ENCODE measurements at regions not wholly inside any gene's neighbourhood (a gene's known extent, or its start where the extent isn't known, plus 50 kb on each side); places are given as distances from the start of the nearest gene placed in this dataset.
A peak's percentile ranks its signal among the peaks of the same experiment; 100 is the strongest.

DNA sequence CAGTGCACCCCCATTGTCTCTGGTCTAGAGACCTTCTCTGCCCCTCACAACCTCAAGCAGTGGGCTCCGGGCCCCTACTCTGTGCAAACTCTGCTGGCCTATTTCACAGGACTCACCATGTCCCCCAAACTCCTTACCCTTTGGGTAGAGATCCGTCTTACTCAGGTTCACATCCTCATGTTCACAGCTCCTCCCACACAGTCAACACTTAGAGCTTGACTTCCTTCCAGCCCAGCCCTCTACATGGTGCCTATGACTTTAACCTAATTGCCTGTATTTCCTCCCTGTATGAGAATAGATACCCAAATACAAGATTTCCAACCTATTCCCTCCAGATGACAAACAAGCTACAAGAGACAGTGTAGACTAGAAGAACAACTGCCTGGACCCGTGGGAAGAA, 528.6 kb upstream of the JARID2 start:
- no peak for DNase-seq (ENCODE audit: low spot score)

GRCh38 chr6:14718861-14719260, 527.0 kb upstream of the JARID2 start:
- DNase-seq (ENCODE audit: low spot score) = no peak

DNA sequence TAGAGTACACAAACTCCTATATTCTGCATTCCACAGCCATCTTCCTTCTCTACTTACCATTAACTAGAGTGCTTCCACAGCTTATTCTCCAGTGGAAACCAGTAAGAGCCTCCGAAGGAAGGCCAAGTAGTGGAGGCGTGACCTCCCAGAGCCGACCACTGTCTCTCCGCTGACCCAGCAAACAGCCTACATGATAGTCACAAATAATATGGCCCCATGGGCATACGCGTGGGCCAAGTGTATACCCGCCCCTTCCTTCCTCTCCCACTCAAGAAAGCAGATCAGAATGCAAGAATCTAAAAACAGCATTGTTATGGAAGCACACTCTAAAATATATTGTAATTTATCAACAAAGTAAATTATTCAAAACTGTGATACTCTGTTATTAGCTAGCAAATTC, 526.6 kb upstream of the JARID2 start:
- no peak for DNase-seq (ENCODE audit: low spot score)

DNA sequence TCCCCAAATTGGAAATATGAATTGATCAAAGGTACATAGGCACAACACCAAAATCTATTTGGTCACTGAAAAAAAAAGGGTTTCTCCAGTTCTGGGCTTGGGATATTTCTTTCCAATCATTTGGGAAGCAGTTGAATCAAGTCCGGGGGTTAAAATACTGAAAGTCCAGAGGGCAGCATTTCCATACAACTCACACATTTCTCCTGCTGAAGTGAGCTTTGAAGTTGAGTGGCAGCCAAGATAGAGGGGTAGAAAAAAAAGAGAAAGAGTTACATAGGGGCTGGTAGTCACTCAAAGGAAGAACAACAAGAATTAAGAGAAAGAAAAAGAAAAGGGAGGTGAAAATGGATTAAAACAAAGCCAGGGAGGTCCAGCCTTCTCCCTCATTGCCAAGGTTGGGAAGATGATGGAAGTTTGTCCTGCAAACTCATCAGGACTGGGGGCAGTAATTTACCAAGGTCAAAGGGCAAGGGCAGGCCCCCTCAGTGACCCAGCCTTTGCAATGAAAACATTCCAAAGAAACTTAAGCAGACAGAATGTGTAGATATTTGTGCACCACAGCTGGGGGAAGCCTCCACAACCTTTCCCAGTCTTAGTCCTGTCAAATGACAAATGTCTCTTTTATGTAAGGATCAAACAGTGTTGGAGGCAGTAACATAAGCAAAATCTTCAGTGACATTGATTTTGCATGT, 525.3 kb upstream of the JARID2 start:
- no peak for DNase-seq (ENCODE audit: low spot score)

- peak; percentile 34 for DNase-seq (ENCODE audit: low spot score)
Measured at GRCh38 chr6:14721103-14721758, 524.6 kb upstream of the JARID2 start.

DNA sequence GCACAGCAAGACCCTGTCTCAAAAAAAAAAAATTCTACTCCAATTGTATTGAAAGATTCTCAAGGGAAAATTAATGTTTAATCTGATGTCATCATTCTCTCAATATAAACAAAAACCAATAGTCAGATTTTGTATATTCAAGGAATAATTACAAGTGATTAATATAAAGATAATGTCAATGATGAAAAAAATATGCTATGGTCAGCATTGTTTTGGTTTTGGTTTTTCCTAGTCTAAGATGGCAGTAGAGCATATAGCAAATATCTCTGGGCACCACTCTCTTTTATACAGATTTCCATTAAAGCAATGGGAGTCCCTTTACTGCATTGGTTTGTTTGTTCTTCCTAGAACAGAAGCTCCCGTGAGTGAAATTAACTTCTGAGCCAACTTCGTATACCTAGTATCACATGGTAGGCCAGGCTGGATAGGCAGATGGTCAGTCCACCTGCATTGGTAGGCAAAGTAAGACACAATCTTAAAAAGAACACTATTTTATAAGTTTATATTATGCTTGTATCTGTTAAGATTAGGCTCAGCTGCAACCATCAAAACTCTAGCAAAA, 523.8 kb upstream of the JARID2 start:
- no peak for DNase-seq (ENCODE audit: low spot score)

DNA sequence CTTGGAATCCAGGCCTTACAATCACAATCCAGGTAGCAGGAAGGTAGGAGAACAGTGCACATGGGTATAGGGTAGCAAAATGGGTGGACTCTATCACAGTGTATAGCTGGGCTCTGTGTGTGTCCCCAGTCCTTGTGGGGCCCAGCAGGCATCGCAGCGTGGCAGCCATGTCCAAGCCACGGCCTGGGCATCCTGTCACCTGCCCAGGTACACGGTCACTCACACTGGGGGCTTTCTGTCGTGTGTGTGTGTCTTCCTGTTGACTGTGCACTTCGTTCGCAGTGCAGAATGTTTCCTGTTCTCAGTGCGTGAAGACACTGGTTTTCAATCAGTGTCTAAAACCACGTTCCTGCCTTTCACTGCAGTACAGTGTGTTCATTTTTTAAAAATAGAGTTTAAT, 523.2 kb upstream of the JARID2 start:
- no peak for DNase-seq (ENCODE audit: low spot score)

DNA sequence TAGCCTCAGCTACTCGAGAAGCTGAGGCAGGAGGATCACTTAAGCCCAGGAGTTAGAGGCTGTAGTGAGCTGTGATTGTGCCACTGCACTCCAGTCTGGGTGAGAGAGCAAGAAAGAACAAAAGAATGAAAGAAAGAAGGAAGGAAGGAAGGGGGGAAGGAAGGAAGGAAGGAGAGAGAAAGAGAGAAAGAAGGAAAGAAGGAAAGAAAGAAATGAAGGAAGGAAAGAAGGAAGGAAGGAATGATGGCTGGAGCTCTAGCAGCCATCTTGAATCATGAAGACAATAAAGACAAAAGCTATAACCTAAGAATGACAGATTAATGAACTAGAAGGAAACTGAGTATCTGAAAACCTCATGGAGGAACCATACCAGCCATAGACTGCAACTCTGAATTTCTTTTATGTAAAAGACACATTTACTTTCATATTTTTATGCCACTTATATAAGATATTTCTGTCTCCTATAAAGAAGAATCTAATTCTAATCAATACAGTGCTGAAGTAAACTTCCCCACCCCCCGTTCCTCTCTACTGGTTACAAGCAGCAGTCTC, 522.3 kb upstream of the JARID2 start:
- DNase-seq (ENCODE audit: low spot score) = no peak

DNA sequence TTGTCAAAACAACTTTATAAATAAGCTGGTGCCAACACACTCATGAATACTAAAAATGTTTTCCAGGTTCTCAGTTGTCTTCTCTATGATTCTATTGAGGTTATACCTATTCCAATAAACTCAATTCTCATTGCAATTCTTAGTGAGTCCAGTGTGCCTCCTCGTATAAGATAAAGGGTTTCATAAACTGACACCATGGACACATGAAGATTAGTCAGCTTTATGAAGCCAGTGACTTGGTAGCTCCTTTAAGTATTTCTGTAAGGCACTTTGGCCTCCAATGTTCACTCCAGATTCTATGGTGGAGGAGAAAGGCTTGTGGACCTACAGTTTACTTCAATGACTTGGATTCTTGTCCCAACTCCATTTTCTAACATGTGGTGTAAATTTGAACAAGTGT, 521.3 kb upstream of the JARID2 start:
- no peak for DNase-seq (ENCODE audit: low spot score)

DNA sequence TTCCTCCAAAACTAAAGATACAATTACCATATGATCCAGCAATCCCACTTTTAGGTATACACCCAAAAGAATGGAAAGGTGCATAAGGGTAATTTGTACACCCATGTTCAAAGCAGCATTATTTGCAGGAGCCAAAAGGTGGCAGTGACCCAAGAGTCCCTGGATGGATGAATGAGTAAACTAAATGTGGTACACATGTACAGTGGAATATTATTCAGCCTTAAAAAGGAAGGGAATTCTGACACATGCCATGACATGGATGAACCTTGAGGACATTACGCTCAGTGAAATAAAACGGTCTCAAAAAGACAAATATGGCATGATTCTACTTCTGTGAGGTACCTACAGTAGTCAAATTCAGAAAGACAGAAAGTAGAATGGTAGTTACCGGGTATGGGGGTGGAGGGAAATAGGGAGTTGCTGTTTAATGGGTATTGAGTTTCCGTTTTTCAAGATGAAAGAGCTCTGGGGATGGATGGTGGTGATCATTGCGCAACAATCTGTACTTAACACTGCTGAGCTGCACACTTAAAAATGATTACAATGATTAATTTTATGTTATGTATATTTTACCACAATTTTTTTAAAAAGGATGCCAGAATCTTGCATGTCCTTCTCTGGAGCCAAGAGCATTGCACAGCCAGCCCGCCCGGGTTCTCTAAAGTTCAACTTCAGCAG, 518.9 kb upstream of the JARID2 start:
- DNase-seq (ENCODE audit: low spot score) = no peak

- peak; percentile 44 for DNase-seq (ENCODE audit: low spot score)
Measured at GRCh38 chr6:14727494-14728395, 518.1 kb upstream of the JARID2 start.

GRCh38 chr6:14728396-14729024, 517.4 kb upstream of the JARID2 start:
- no peak for DNase-seq (ENCODE audit: low spot score)

DNA sequence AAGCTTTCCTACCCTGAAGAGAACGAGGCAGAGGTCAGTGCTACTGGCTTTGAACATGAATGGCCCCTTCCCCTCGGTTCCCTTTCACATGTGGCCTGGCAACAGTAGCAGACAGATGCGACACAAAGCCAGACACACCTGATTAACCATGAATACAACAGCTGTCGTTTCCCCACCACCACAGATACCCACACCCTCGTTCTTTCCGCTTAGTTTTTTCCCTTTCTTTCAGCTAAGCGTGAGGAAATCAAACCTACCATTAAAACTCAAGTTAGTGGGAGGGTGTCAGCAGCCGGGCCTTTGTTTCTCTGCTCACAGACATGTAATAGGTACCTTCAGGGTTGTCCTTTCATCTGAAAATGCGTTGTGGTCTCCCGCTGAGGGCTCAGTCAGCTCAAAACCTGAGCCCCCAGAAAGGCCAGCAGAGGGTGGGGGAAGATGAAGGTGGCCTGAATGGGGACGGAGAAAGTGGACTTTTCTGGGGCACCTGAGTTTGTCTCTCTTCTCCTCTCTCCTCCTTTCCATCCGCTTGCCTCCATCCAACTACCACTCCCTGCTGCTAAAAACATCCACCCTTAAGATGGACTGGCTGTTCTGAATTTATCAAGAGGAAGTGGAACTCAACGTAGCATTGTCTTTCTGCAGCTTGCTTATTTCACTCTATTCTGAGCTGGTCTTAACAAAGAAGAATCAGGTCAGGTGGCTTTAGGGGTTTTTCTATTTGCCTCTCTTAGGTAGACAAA, 516.6 kb upstream of the JARID2 start:
- DNase-seq (ENCODE audit: low spot score) = peak; percentile 42

DNA sequence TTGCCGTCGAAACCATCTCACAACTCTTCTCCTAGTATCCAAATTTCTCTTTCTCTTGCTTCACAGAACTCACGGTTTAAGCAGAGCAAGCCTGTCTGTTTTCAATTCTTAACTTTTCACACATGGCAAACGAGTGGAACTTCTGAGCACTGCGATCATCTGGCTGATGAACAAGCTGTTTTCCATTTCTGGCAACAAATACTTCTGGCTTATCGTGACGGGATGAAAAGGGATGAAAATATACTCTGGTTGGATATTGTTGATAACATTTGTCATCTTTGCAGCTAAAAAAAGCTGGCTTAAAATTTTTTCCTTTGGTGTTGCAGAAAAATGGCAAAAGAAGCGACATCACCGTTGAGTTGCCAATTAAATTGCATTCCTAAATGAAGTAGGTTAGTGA, 515.2 kb upstream of the JARID2 start:
- DNase-seq (ENCODE audit: low spot score) = peak; percentile 58

GRCh38 chr6:14731611-14732010, 514.3 kb upstream of the JARID2 start:
- DNase-seq (ENCODE audit: low spot score) = no peak

DNA sequence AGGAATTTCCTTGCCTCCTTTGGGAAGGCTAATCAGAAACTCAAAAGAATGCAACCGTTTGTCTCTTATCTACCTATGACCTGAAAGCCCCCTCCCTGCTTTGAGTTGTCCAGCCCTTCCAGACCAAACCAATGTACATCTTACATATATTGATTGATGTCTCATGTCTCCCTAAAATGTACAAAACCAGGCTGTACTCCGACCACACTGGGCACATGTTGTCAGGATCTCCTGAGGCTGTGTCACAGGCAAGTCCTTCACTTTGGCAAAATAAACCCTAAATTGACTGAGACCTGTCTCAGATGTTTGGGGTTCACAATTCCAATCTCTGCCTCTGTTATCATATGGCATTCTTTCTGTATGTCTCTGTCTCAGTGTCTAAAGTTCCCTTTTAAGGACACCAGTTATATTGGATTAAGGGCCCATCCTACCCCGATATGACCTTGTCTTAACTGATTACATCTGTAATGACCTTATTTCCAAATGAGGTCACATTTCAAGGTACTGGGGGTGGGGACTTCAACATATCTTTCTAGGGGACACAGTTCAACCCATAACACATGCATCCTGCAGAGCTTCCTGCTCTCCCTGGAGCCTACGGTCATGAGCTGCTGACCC, 513.5 kb upstream of the JARID2 start:
- DNase-seq (ENCODE audit: low spot score) = no peak

GRCh38 chr6:14732844-14733757, 512.8 kb upstream of the JARID2 start:
- no peak for DNase-seq (ENCODE audit: low spot score)

DNA sequence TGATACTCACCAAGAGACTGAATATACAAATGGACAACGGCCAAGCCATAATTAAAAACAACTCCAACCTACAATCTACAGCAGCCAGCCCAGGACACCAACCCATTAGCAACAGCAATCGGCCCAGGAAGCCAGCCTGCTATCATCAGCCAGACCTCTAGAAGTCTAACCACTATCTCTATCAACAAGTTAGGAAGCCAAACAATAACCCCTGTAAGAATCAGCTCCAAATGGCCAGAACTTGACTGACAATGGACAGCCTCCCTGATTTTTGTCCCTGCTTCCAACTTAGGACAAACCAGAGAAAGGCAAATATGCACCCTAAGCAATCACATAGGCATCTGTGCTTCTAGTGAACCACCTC, 511.8 kb upstream of the JARID2 start:
- no peak for DNase-seq (ENCODE audit: low spot score)

Data from Ammon's horn (tissue), 1 donor.